HEK293 (cell line): ENCODE measurements at regions not wholly inside any gene's neighbourhood (a gene's known extent, or its start where the extent isn't known, plus 50 kb on each side); places are given as distances from the start of the nearest gene placed in this dataset.

Source experiments
- CTCF ChIA-PET: fragments of 350-600 bp; formaldehyde crosslinking; extraction: SDS; loops from one replicate; lab custom pipeline; 2021; ENCODE audit warnings: antibody characterized with exemption; lab: Yijun Ruan, JAX
- POLR2A ChIA-PET: fragments of 300-600 bp; formaldehyde crosslinking; extraction: SDS; loops from one replicate; lab custom pipeline; 2020; ENCODE audit warnings: antibody characterized with exemption, inconsistent platforms; lab: Yijun Ruan, JAX
- H3K27ac ChIP-seq: fragments of 200-500 bp; sonication (Bioruptor generic); 2 replicates; pipeline ENCODE4 v1.5.1; 2014; ENCODE audit warnings: low read depth, low read length, control low read depth, inconsistent platforms; ENCODE audit errors: extremely low read depth
- H3K36me3 ChIP-seq, 2 experiments: fragments of 200-500 bp in 1 of 2; sonication (Bioruptor generic) in 1 of 2; 1 replicate in 1 of 2; 2 replicates in 1 of 2; pipeline ENCODE4 v1.5.1; 2014 to 2017; ENCODE audit warnings: inconsistent platforms in 2 of 2, low read length in 2 of 2; ENCODE audit not compliant: control insufficient read depth in 2 of 2, insufficient read depth in 1 of 2
- H3K4me1 ChIP-seq: fragments of 200-500 bp; sonication (Bioruptor generic); 2 replicates; pipeline ENCODE4 v1.5.1; 2014; ENCODE audit warnings: mild to moderate bottlenecking, low read length, inconsistent platforms; ENCODE audit not compliant: control insufficient read depth, insufficient read depth
- H3K4me3 ChIP-seq: 2 replicates; pipeline ENCODE4 v1.5.1; 2011; ENCODE audit warnings: low read depth, mild to moderate bottlenecking, control low read depth, low read length, moderate library complexity
- H3K9me3 ChIP-seq: fragments of 200-500 bp; sonication (Bioruptor generic); 2 replicates; pipeline ENCODE4 v1.5.1; 2014; ENCODE audit warnings: low read depth, low read length, inconsistent platforms; ENCODE audit not compliant: control insufficient read depth, insufficient read depth
- AEBP2 ChIP-seq: fragments of 450-650 bp; formaldehyde crosslinking; IDR thresholded peaks from 2 replicates; pipeline ENCODE4 v1.5.1; 2016; ENCODE audit warnings: missing biosample characterization, missing genetic modification characterization, borderline replicate concordance
- PRDM2 ChIP-seq: fragments of 450-650 bp; formaldehyde crosslinking; IDR thresholded peaks from 2 replicates; pipeline ENCODE4 v1.5.1; 2016; ENCODE audit warnings: missing biosample characterization, missing genetic modification characterization, borderline replicate concordance
- PRDM6 ChIP-seq: fragments of 450-650 bp; formaldehyde crosslinking; IDR thresholded peaks from 2 replicates; pipeline ENCODE4 v1.5.1; 2017; ENCODE audit warnings: missing biosample characterization, missing genetic modification characterization
- TCF7L2 ChIP-seq: IDR thresholded peaks from 2 replicates; pipeline ENCODE4 v1.6.1; 2011; ENCODE audit warnings: low read depth, mild to moderate bottlenecking, inconsistent platforms, low read length, moderate library complexity, borderline replicate concordance
- TSHZ1 ChIP-seq: fragments of 450-650 bp; formaldehyde crosslinking; IDR thresholded peaks from 2 replicates; pipeline ENCODE4 v1.5.1; 2016; ENCODE audit warnings: missing biosample characterization, missing genetic modification characterization, borderline replicate concordance
- WT1 ChIP-seq: fragments of 450-650 bp; formaldehyde crosslinking; IDR thresholded peaks from 2 replicates; pipeline ENCODE4 v1.5.1; 2016; ENCODE audit warnings: missing biosample characterization, missing genetic modification characterization
- ZNF148 ChIP-seq: fragments of 450-650 bp; formaldehyde crosslinking; IDR thresholded peaks from 2 replicates; pipeline ENCODE4 v1.5.0; 2017; ENCODE audit warnings: missing biosample characterization, missing genetic modification characterization, borderline replicate concordance
- ZNF184 ChIP-seq: fragments of 450-650 bp; IDR thresholded peaks from 2 replicates; pipeline ENCODE4 v1.5.1; 2018; ENCODE audit warnings: missing biosample characterization, mild to moderate bottlenecking, missing genetic modification characterization
- ZNF292 ChIP-seq: fragments of 450-650 bp; formaldehyde crosslinking; IDR thresholded peaks from 2 replicates; pipeline ENCODE4 v1.5.1; 2016; ENCODE audit warnings: low read depth, missing biosample characterization, missing genetic modification characterization, borderline replicate concordance
- ZNF426 ChIP-seq: fragments of 450-650 bp; formaldehyde crosslinking; IDR thresholded peaks from 2 replicates; pipeline ENCODE4 v1.5.1; 2017; ENCODE audit warnings: missing biosample characterization, missing genetic modification characterization, mild to moderate bottlenecking, inconsistent platforms, moderate library complexity
- ZNF48 ChIP-seq: fragments of 450-650 bp; formaldehyde crosslinking; IDR thresholded peaks from 2 replicates; pipeline ENCODE4 v1.5.1; 2016; ENCODE audit warnings: missing biosample characterization, missing genetic modification characterization
- ZNF488 ChIP-seq: fragments of 450-650 bp; formaldehyde crosslinking; IDR thresholded peaks from 2 replicates; pipeline ENCODE4 v1.5.1; 2016; ENCODE audit warnings: missing biosample characterization, missing genetic modification characterization
- ZNF544 ChIP-seq: fragments of 450-650 bp; formaldehyde crosslinking; IDR thresholded peaks from 2 replicates; pipeline ENCODE4 v1.5.0; 2017; ENCODE audit warnings: missing biosample characterization, missing genetic modification characterization
- ZNF548 ChIP-seq: fragments of 450-650 bp; formaldehyde crosslinking; IDR thresholded peaks from 2 replicates; pipeline ENCODE4 v1.5.1; 2016; ENCODE audit warnings: missing biosample characterization, missing genetic modification characterization
- ZNF580 ChIP-seq: fragments of 450-650 bp; formaldehyde crosslinking; IDR thresholded peaks from 2 replicates; pipeline ENCODE4 v1.5.1; 2016; ENCODE audit warnings: missing biosample characterization, missing genetic modification characterization
- ZNF777 ChIP-seq: fragments of 450-650 bp; formaldehyde crosslinking; IDR thresholded peaks from 2 replicates; pipeline ENCODE4 v1.5.1; 2017; ENCODE audit warnings: missing biosample characterization, missing genetic modification characterization, borderline replicate concordance

GRCh38 chr12:65525491-65526141, 247.1 kb downstream of the MSRB3 start:
- no peak for TF ChIP-seq ZNF426
- Histone ChIP-seq H3K4me1 (no peaks in the 10 kb centered on the region), H3K36me3 (no peaks in the 10 kb centered on the region), H3K4me3 (no peak overlapping the region), H3K9me3 (no peaks in the 10 kb centered on the region), H3K27ac (no peak overlapping the region)
- ChIA-PET CTCF (no interaction called here), POLR2A (interaction anchor here (0.6 kb wide), 1 partner anchor 299 kb away, joined by 4 read pairs; the partner anchor contains the start of gene HMGA2)

- Histone ChIP-seq H3K27ac (no peak overlapping the region), H3K36me3 (no peaks in the 10 kb centered on the region), H3K4me3 (no peak overlapping the region), H3K4me1 (no peaks in the 10 kb centered on the region), H3K9me3 (no peaks in the 10 kb centered on the region)
- CTCF ChIA-PET = no interaction called here
- POLR2A ChIA-PET = no interaction called here
- no peak for TF ChIP-seq AEBP2 (tag by site-specific recombination)
- no peak for TF ChIP-seq ZNF148
- TF ChIP-seq TSHZ1 (tag by site-specific recombination) = no peak
- TF ChIP-seq ZNF426 = no peak
- no peak for TF ChIP-seq ZNF48 (tag by site-specific recombination)
- TF ChIP-seq TCF7L2 = no peak
- no peak for TF ChIP-seq ZNF292 (tag by site-specific recombination)
- TF ChIP-seq WT1 (tag by site-specific recombination) = no peak
- no peak for TF ChIP-seq ZNF548 (tag by site-specific recombination)
- TF ChIP-seq ZNF777 (tag by site-specific recombination) = no peak
- no peak for TF ChIP-seq ZNF488 (tag by site-specific recombination)
- TF ChIP-seq PRDM6 (tag by site-specific recombination) = no peak
- TF ChIP-seq PRDM2 (tag by site-specific recombination) = no peak
- no peak for TF ChIP-seq ZNF184 (tag by site-specific recombination)
- no peak for TF ChIP-seq ZNF580 (tag by site-specific recombination)
- no peak for TF ChIP-seq ZNF544
Observed at GRCh38 chr12:65526311-65526710, 247.8 kb downstream of the MSRB3 start.
